Caco-2 (cell line): ENCODE measurements at regions not wholly inside any gene's neighbourhood (a gene's known extent, or its start where the extent isn't known, plus 50 kb on each side); places are given as distances from the start of the nearest gene placed in this dataset.

Experiments
- BruUV-seq: library from RNA; stranded (reverse); fragments of 400-500 nt; replicated peaks from 2 replicates; lab custom pipeline; 2021; lab: Mats Ljungman, UMichigan
- CTCF ChIA-PET: fragments of 300-600 bp; sonication (Branson Sonifier 250); formaldehyde crosslinking; loops from one replicate; lab custom pipeline; 2022; ENCODE audit warnings: antibody characterized with exemption; lab: Charles Lee
- POLR2A ChIA-PET: fragments of 300-600 bp; sonication (Branson Sonifier 250); formaldehyde crosslinking; loops from one replicate; lab custom pipeline; 2022; ENCODE audit warnings: antibody characterized with exemption; lab: Charles Lee
- DNase-seq, 2 experiments: peaks; one replicate each; pipeline versions ENCODE4 v3.0.0 to v3.0.0-alpha.2; 2020 to 2022
- H3K27me3 ChIP-seq: replicated peaks from 2 replicates; pipeline ENCODE4 v1.6.0; 2011; ENCODE audit warnings: low read length; ENCODE audit not compliant: control insufficient read depth, insufficient read depth
- H3K36me3 ChIP-seq: 2 replicates; pipeline ENCODE4 v1.5.1; 2011; ENCODE audit warnings: low read length; ENCODE audit not compliant: control insufficient read depth, insufficient read depth
- H3K4me1 ChIP-seq: fragments of 250-450 bp; sonication (Bioruptor Pico); 2 replicates; pipeline ENCODE4 v1.5.1; 2020; ENCODE audit warnings: mild to moderate bottlenecking
- H3K4me3 ChIP-seq: 2 replicates; pipeline ENCODE4 v1.5.1; 2011; ENCODE audit warnings: low read depth, mild to moderate bottlenecking, control low read depth, low read length
- H3K9me3 ChIP-seq: fragments of 250-450 bp; sonication (Bioruptor Pico); 2 replicates; pipeline ENCODE4 v1.5.1; 2020; ENCODE audit warnings: mild to moderate bottlenecking, moderate library complexity
- H3K27ac Mint-ChIP-seq: one replicate; pipeline ENCODE4 v1.8.0; 2022; ENCODE audit warnings: mixed read lengths; ENCODE audit not compliant: unreplicated experiment
- H3K27me3 Mint-ChIP-seq: one replicate; pipeline ENCODE4 v1.8.0; 2022; ENCODE audit warnings: mixed read lengths; ENCODE audit not compliant: insufficient read depth, unreplicated experiment
- H3K36me3 Mint-ChIP-seq: one replicate; pipeline ENCODE4 v1.8.0; 2022; ENCODE audit warnings: mild to moderate bottlenecking, mixed read lengths; ENCODE audit not compliant: insufficient read depth, unreplicated experiment
- H3K4me1 Mint-ChIP-seq: one replicate; pipeline ENCODE4 v1.8.0; 2022; ENCODE audit warnings: low read depth, mixed read lengths; ENCODE audit not compliant: unreplicated experiment
- H3K4me3 Mint-ChIP-seq: one replicate; pipeline ENCODE4 v1.8.0; 2022; ENCODE audit warnings: mild to moderate bottlenecking, moderate library complexity, mixed read lengths; ENCODE audit not compliant: unreplicated experiment
- H3K9me3 Mint-ChIP-seq: one replicate; pipeline ENCODE4 v1.8.0; 2022; ENCODE audit warnings: mixed read lengths; ENCODE audit not compliant: unreplicated experiment
- CTCF ChIP-seq, 2 experiments: fragments of 200-600 bp in 1 of 2; IDR thresholded peaks; 1 replicate in 1 of 2; 2 replicates in 1 of 2; pipeline versions ENCODE4 v1.5.1 to v1.8.0; 2011 to 2022; ENCODE audit warnings: antibody characterized with exemption in 1 of 2, control low read depth in 1 of 2, inconsistent platforms in 1 of 2, low read depth in 1 of 2, low read length in 1 of 2, mild to moderate bottlenecking in 1 of 2, moderate library complexity in 1 of 2; ENCODE audit not compliant: insufficient read depth in 1 of 2, severe bottlenecking in 1 of 2, unreplicated experiment in 1 of 2
- intact Hi-C: fragments of 100-400 bp; cut with micrococcal nuclease; formaldehyde crosslinking; loops from one replicate; pipeline ENCODE4 v1.10.0; 2022; ENCODE audit not compliant: unreplicated experiment

GRCh38 chr5:115686738-115687074 lies 60.9 kb upstream of the TMED7 start:
- DNase-seq, result no peak
- Histone ChIP-seq H3K4me1 (no peaks in the 10 kb centered on the region), H3K9me3 (0 out of 2 replicates have a peak, but pooled peaks cover 4% of the 10 kb centered on the region), H3K4me3 (no peak overlapping the region), H3K36me3 (no peaks in the 10 kb centered on the region), H3K27me3 (no peaks in the 10 kb centered on the region)
- intact Hi-C loops, result no loop called here
- Mint-ChIP-seq H3K36me3 (no peaks in the 10 kb centered on the region), H3K9me3 (no peaks in the 10 kb centered on the region), H3K4me3 (no peak overlapping the region), H3K27me3 (peaks cover 17% of the 10 kb centered on the region), H3K27ac (no peak overlapping the region), H3K4me1 (no peaks in the 10 kb centered on the region)
- ChIA-PET POLR2A (no interaction called here), CTCF (no interaction called here)
- BruUV-seq, result no TSS peak
- TF ChIP-seq CTCF (IDR thresholded peaks at IDR 0.05; ENCODE audit: insufficient read depth in 1 of 2, low read depth in 1 of 2, low read length in 1 of 2, severe bottlenecking in 1 of 2, unreplicated experiment in 1 of 2), result no peak

- Histone ChIP-seq H3K27me3 (no peaks in the 10 kb centered on the region), H3K36me3 (no peaks in the 10 kb centered on the region), H3K4me3 (no peak overlapping the region), H3K4me1 (no peaks in the 10 kb centered on the region), H3K9me3 (0 out of 2 replicates have a peak, but pooled peaks cover 4% of the 10 kb centered on the region)
- no peak for TF ChIP-seq CTCF (IDR thresholded peaks at IDR 0.05; ENCODE audit: insufficient read depth in 1 of 2, low read depth in 1 of 2, low read length in 1 of 2, severe bottlenecking in 1 of 2, unreplicated experiment in 1 of 2)
- POLR2A ChIA-PET, result no interaction called here
- no peak overlapping the region for H3K27ac Mint-ChIP-seq
- no peaks in the 10 kb centered on the region for H3K36me3 Mint-ChIP-seq
- no peaks in the 10 kb centered on the region for H3K4me1 Mint-ChIP-seq
- no peak overlapping the region for H3K4me3 Mint-ChIP-seq
- no peaks in the 10 kb centered on the region for H3K9me3 Mint-ChIP-seq
- CTCF ChIA-PET, result no interaction called here
- intact Hi-C loops, result no loop called here
- no peak for DNase-seq
- peaks cover 22% of the 10 kb centered on the region for H3K27me3 Mint-ChIP-seq
- no TSS peak for BruUV-seq
Observed at GRCh38 chr5:115686051-115686737, 60.4 kb upstream of the TMED7 start.

- H3K9me3 ChIP-seq, result 0 out of 2 replicates have a peak, but pooled peaks cover 4% of the 10 kb centered on the region
- intact Hi-C loops, result no loop called here
- no peak for DNase-seq
- no peaks in the 10 kb centered on the region for H3K9me3 Mint-ChIP-seq
- no peak for TF ChIP-seq CTCF (IDR thresholded peaks at IDR 0.05; ENCODE audit: insufficient read depth in 1 of 2, low read depth in 1 of 2, low read length in 1 of 2, severe bottlenecking in 1 of 2, unreplicated experiment in 1 of 2)
- H3K4me1 ChIP-seq, result no peaks in the 10 kb centered on the region
- no TSS peak for BruUV-seq
- H3K36me3 Mint-ChIP-seq, result no peaks in the 10 kb centered on the region
- H3K27me3 ChIP-seq, result no peaks in the 10 kb centered on the region
- ChIA-PET CTCF (no interaction called here), POLR2A (no interaction called here)
- H3K27me3 Mint-ChIP-seq, result peaks cover 23% of the 10 kb centered on the region
- no peak overlapping the region for H3K27ac Mint-ChIP-seq
- H3K36me3 ChIP-seq, result no peaks in the 10 kb centered on the region
- no peaks in the 10 kb centered on the region for H3K4me1 Mint-ChIP-seq
- no peak overlapping the region for H3K4me3 ChIP-seq
- no peak overlapping the region for H3K4me3 Mint-ChIP-seq
Observed at GRCh38 chr5:115685490-115685889, 59.7 kb upstream of the TMED7 start.
